GM19193 (cell line): ENCODE measurements at regions not wholly inside any gene's neighbourhood (a gene's known extent, or its start where the extent isn't known, plus 50 kb on each side); places are given as distances from the start of the nearest gene placed in this dataset.

Experiments used
- POLR2A ChIP-seq: IDR thresholded peaks from 4 replicates; pipeline ENCODE4 v1.6.1; 2011; ENCODE audit not compliant: insufficient read depth, insufficient read length; ENCODE audit errors: extremely low read depth

DNA sequence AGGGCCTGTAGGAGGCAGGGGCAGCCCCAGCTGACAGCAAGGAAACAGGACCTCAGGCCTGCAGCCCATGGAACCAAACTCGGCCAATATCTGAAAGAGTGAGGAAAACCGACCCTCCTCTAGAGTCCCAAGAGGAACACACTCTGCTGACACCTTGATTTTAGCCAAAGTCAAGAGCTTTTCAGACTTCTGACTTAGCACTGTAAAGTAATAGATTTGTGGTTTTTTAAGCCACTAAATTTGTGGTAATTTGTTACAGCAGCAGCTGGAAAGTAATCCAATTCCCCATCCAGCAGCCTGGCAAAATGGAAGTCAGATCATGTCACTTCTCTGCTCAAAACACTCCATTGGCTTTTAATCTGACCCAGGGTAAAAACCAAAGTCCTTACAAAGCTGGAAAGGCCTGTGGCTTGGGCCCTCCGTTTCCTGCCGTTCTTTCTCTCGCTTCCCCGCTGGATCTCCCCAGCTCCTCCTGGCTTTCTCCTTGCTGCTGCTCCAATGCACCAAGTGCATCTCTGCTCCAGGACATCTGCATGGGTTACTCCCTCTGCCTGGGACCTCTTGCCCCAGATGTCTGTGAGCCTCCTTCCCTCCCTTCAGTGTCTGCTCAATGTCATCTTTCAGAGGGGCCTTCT, 79.0 kb downstream of the C5orf15 start:
- TF ChIP-seq POLR2A: no peak

DNA sequence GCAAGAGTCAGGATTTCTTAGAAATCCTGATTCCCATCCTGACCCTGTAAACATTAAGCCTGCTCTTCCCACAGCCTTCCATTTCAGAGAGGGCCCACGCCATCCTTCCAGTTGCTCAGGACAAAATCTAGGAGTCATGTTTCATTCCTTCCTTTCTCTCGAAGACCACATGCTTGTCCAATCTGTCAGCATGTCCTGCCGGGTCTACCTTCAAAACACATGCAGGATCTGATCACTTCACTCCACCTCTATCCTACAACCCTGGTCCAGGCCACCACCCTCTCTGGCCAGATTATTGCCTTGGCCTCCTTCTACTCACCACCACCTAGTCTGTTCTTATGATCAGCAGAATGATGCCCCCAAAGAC, 79.8 kb downstream of the C5orf15 start:
- no peak for TF ChIP-seq POLR2A

DNA sequence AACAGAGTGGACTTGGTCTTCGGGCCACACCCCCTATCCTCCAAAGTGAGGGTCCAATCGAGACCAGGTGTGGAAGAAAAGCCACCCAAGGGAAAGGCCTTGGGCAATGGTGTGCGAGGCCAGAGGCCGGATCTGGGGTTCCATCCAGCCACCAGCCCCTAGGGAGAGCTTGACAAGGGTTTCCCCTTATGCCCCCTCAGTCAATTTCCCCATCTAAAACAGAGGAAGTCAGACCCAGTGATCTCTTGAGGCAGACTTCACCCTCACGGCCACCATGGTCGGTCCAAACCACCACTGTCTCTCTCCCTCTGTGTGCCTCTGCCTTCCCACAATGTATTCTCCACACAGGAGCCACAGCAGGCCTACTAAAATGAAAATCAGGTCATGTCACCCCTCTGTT, 82.9 kb downstream of the C5orf15 start:
- no peak for TF ChIP-seq POLR2A

DNA sequence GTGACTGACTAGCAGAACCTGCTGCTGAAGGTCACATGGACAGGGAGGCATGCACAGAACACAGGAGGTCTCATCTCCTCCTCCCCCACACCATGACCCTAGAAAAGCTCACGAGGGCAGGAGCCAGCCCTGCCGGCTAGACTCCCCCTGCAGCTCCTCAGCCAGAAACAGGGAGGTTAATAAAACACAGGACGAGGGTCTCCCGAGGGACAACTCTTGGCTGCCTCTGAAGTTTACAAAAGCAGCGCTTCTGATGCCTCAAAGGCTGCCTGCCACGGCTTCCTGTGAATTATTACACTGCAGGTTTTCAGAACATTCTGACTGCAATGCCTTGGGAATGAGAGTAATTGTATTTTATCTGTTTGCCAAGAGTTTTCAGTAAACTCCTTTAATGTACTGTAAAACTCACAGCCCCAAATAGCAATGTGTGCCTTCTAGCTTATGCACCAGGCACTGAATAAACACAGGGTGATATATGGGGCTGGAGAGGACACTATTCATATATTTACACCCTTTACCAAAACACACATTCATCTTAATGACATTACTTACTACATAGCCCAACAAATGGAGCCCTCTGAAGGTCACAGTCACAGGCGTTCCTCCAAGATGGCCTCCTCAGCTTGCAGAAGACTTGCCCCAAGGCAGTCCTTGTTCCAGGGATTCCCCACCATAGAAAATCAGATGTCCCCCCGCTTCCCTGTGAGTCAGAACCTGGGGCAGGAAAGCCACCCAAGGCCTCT, 83.7 kb downstream of the C5orf15 start:
- no peak for TF ChIP-seq POLR2A

DNA sequence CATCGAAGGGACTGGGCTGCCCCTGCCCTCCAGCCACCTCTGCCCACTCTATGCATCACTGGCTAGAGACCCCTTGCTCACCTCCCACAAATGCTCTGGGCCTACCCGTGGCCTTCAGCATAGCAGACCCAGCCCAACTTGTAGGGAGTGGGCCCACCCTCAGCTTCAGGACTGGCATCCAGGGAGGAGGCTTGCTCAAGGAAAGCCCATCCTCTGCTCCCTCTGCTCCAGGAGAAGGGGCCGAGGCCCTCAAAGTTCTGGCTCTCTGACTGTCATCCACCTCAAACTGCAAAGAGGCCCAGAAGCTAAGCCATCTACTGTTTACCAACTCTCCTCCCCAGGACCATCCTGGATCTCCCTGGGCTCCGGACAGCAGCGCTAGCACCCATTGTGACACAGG, 84.5 kb downstream of the C5orf15 start:
- no peak for TF ChIP-seq POLR2A

DNA sequence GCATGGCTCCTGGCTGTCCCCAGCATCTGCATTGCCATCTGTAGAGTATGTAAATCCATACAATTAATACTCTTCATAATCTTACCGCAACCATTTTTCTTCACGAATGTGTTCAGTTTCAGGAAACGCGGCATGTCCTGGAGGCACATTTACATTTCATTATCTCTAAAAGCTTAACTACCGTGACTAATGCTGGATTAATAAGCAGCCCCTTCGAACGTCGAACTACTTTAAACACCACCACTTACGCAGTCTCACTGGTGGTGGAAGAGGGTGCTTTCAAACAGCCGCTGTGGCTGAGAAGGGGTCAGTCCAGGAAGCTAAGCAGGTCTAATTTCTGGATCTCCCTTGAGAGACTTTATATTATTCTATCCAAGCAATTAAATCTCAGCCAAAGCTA, 85.6 kb downstream of the C5orf15 start:
- no peak for TF ChIP-seq POLR2A

DNA sequence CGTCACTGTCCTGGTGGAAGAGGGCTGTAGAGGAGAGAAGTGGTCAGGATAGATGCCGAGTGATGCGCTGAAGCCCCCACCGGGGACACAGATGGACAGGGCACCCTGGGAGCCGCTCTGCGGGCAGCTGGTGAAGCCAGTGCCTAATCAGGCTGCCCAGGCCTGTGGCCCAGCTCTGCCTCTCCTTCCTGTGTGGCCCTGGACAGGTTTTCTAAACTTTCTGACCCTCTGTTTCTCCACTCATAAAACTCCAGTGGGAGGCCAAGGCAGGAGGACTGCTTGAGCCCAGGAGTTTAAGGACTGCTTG, 86.1 kb downstream of the C5orf15 start:
- TF ChIP-seq POLR2A: no peak

DNA sequence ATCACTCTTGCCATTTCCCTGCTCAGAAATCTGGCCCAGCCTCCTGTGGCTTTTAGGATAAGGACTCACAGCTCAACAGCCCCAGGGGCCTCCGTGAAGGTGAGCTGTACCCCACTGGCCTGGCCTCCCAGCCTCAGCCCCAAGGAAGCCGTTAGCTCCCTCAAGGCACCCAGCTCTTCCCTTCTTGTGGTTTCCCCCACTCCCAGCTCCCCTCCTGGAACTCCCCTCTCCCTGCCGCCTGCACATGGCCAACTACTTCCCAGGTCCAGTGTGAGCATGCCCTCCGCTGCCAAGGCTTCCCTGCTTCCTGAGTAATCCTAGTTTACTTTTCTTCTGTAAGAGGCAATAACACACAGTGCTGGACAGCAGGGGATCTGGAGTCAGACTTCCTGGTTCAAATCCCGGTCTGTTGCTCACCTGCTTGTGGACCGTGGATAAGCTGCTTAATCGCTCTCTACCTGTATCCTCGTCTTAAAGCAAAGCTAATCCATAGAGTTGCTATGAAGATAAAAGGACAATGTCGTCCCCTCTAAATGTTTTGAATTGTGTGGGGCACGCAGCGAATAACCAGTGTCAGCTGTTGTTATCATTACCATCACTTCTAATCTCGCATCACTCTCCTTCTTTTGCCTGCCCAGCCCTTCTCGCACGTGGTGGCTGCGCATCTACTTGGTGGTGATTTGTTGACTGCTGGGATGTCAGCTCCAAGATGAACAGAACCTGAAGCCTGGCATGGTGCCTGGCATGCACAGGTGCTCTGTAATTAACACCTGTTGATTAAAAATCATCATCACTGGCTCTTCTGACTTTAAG, 86.6 kb downstream of the C5orf15 start:
- no peak for TF ChIP-seq POLR2A

DNA sequence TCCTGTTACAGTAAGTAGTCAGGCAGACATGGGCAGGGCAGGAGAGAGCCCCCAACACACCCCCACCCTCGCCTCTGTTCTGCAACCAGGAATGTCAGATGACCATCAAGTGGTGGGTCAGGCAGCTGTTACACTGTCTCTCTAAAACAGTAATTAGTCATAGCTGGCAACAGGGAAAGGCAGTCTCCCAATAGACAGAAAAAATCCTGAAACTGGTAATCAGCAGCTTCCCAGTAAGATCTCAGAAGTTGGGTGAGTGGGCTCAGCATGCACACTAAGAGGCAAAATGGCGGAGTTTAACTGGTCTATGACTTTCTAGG, 90.2 kb downstream of the C5orf15 start:
- no peak for TF ChIP-seq POLR2A

DNA sequence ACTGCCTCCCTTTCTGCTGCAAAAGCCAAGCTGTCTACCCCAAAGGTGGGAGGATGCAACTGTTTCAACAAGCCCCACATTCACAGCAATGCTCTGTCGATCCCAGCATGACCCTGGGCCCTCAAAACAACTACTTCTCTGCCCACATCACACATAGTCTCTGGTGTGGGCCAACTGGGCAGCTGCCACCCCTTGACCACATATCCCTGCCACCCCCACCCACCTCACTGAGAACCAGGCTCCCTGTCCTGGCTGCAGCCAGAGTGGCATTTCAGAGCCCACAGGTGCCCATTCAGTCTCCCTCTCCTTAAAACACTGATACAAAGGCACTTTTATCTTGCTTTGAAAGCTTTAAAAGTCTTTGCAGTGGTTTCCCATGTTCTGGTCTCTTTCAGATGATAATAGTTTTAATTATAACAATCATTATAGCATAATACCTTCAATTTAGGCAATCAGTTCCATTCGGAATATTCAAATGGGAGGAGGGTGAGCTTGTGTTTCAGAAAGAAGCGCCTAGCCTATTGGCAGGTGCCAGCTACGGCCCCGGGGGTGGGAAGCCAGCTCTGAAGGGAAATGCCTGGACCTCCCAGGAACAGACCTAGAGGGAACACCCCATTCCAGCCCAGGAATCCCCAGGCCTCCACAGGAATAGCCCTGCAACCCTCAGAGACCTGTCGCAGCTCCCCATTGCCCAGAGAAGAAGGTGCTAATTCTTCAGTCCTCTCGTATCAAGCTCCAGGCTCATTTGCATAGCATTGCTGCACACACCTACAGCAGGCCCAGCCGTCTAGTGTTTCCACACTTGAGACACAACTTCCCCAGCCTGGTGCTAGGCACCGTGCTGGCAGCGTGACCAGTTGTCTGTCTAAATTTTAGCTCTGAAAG, 90.8 kb downstream of the C5orf15 start:
- TF ChIP-seq POLR2A: no peak

DNA sequence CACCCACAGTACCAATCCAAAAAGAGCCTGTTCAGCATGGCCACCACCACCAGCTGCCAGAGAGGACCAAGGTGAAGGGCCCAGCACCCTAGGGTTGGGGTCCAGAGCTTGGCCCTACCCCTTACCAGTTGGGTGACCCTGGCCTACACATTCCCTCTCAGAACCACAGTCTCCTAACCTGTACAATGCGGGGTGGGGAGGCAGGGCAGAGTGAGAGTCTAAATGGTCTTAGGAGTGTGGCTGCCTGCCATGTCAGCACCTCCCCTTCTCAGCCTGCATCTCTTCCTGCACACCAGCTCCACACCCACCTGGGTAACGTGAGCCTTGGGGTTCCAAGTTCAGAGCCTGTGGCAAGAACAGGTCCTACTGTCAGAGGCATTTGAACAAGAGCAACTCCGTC, 92.2 kb downstream of the C5orf15 start:
- no peak for TF ChIP-seq POLR2A

DNA sequence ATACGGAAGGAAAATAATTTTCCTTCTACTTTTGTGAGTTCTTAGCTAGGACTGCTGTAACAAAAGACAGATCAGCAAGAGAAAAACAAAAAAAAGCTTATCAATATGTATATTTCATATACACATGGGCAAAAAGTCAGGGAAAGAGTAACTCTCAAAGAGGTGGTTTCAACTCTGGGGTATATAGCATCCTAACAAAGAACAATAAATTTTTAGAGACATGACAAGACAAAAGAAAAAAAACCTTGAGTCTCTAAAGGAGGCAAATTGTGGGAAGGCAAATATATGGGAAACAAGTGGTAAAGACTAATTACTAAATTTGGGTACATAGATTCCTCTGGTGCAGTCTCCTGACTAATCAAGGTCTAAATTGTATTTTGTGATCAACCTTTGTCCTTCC, 93.2 kb downstream of the C5orf15 start:
- TF ChIP-seq POLR2A: no peak

DNA sequence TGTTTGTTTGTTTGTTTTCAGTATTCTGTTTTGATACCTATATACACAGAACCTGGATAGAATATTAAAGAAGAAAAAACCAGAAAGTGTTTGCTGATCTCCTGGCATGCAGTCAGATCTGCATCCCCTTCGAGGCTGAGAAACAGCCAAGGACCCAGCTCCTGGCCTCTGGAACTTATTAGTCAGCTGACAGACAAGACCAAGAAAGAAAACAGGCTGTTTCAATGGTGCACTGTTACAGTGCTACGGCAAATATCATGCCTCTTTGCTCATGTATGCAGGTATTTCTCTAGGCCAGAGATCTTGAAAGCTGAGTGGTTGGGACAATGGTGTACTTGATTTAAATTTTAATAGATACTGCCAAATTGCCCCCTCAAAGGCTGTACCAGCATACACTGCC, 95.0 kb downstream of the C5orf15 start:
- no peak for TF ChIP-seq POLR2A

DNA sequence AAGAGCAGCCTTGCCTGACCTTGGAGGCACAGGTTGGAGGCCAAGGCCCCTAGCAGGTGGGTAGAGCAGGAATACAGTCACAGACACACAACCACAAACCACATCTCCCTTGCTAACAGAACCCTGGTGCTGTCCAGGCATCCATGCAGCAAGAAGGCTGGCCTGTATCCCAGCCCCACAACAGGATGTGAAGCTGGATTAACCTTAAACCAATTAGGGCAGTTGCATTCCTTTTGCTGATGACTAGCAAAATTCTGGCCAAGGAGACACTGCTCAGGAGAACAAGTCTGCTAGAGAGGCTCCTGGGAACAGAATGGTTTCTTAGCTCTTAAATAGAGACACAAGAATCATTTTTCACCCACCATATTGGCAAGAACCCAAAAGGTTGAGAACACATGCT, 97.8 kb downstream of the C5orf15 start:
- TF ChIP-seq POLR2A: no peak

DNA sequence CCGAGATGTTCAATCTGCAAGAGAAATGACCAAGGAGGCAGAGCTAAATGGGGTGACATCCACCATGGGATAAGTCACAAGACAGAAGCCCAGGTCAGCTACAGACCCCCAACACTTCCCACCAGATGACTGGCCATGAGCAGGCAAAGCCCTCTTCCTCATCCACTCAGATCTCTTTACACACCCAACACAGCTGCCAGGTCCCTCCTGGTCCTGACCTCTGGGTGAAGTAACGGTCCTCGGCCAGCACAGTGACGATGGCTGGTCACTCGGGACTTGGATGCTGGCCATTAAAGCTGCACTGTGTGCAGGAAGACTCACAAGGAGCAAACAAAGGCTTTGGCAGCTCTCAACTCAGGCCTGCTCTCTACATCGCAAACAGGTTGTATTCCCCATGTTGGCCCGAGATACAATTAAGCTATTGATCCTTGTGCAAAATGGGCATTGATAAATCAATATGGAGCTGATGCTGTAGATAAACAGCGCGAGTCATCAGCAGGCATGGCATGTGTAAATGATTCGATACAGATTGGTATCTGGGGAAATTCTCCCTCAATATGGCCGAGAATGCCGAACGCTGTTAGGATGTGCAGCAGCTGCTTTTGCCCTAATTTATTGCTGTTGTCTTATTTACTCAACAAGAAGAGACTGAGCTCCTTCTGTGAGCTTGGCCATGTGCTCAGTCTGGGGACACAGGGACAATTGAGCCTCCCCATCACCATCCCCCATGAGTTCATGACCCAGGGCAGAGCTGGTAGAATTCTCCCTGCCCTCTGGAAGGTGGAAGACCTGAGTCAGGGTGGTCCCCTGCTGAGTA, 98.7 kb downstream of the C5orf15 start:
- TF ChIP-seq POLR2A: no peak

DNA sequence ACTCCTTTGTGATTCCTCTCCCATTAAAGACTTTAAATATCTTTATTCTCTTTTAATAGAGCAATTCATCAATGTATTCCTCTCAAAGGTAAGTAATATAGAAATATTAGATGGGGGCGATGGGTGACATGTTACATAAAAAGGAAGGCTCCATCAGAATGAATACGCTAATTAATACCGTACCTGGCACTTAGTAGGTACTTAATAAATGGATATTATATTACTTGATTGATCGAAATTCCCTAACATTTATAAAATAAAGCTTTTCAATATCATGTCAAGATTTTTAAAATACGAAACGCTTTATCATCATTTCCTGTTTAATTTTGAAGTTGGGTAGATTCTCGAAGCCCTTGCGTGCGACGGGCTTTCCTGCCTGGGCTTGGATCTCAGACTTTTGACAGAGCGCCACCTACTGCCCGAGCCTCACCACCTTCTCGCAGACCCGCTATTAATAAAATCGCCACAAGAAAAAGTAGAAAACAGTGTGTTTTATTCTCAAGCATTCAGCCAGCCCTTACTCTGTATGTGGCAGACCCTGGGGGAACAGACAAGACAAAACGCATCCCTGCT, 99.4 kb downstream of the C5orf15 start:
- no peak for TF ChIP-seq POLR2A
